HG03280 (cell line): ENCODE measurements at regions not wholly inside any gene's neighbourhood (a gene's known extent, or its start where the extent isn't known, plus 50 kb on each side); places are given as distances from the start of the nearest gene placed in this dataset.

Experiments
- ATAC-seq: cut with Tn5 transposase; IDR thresholded peaks from one replicate; pipeline ENCODE4 v1.9.1; 2021; ENCODE audit warnings: mild to moderate bottlenecking, moderate library complexity; ENCODE audit not compliant: unreplicated experiment

- ATAC-seq = no peak
Measured at GRCh38 chr10:105691811-105692210, 1050.7 kb downstream of the SORCS3 start.

DNA sequence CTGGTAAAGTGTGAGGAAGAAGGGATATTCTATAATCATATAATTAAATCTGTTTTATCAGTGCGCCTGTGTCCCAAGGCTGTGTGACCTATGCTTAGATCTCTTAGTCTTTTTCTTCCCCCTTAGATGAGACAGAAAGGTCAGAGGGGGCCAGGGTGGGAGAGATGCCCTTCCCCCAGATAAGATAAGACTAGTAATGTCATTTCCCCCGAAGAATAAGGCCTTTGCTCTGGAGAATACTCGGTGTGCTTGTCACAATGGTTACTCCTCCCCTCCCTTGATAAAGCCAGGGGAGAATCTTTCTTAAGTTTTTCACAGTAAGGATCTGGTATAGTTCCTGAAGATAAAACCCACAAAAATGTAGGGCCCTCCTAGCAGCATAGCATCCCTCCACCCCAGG, 1041.8 kb downstream of the SORCS3 start:
- no peak for ATAC-seq

DNA sequence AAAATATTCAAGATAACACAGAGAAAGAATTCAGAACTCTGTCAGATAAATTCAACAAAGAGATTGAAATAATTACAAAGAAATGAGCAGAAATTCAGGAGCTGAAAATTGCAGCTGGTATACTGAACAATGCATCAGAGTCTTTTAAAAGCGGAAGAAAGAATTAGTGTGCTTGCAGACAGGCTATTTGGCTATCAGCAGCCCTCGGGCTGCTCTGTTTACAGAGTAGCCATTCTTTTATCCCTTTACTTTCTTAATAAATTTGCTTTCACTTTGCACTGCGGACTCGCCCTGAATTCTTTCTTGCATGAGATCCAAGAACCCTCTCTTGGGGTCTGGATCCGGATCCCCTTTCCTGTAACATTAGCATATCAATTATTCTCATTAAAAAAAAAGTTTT, 1040.0 kb downstream of the SORCS3 start:
- ATAC-seq = no peak

DNA sequence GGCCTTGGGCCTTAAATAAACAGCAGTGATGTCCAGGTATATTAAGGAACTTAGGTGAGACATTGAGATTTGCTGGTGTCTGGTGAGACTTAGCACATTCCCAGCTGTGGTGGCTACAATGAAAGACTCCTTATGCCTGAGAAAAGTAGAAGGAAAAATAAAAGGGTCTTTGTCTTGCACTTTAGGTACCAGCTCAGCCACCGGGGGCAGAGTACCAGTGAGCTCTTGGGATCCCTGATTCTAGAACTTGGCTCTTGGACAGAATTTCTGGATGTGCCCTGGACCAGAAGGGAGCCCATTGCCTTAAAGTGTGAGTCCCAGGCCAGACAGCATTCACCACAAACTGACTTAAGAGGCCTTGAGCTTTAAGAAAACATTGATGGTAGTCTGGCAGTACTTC, 1038.7 kb downstream of the SORCS3 start:
- no peak for ATAC-seq

DNA sequence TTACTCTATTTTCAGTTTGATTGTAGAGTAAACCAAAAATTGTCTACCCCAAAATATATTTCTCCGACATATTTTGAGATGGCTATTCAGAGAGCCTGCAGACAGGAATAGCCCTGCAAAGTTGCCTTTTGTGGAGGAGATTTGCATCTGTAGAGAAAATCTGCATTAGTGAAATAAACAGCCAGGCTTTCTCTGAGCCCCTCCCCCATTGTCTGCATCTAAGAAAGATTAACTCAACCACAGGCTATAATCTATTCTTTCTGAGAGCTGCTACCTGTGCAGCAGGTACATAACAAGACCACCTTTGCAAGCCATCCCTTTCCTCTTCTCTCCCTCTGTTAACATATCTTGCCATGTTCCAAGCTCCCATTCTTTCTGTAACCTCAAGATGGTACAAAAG, 1034.2 kb downstream of the SORCS3 start:
- ATAC-seq = no peak

DNA sequence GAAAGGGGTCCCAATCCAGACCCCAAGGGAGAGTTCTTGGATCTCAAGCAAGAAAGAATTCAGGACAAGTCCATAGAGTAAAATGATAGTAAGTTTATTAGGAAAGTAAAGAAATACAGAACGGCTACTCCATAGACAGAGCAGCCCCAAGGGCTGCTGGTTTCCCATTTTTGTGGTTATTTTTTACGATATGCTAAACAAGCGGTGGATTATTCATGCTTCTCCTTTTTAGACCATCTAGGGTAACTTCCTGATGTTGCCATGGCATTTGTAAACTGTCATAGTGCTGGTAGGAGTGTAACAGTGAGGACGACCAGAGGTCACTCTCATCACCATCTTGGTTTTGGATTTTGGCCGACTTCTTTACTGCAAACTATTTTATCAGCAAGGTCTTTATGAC, 1033.4 kb downstream of the SORCS3 start:
- no peak for ATAC-seq

DNA sequence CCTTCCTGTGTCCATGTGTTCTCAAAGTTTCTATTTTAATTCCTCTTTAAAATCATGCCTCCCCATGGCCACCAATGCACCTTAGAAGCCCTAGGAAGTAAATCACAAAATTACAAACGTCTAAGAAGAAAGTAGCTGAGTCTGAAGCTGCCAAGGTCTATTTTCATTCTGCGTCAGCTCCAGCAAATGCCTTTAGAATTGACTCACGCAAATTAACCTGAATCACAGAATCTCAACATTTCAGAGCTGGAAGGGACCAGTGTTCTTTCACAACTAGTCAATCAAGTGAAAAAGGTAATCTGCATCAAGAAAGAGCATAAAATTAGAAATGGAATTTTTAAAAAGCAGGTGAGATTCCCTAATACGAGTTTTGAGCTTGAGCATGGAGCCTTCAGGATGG, 1017.6 kb downstream of the SORCS3 start:
- no peak for ATAC-seq

- ATAC-seq = no peak
Measured at GRCh38 chr10:105656856-105657255, 1015.8 kb downstream of the SORCS3 start.

GRCh38 chr10:105650306-105650705, 1009.2 kb downstream of the SORCS3 start:
- ATAC-seq = no peak

GRCh38 chr10:105647354-105647753, 1006.3 kb downstream of the SORCS3 start:
- ATAC-seq = no peak

DNA sequence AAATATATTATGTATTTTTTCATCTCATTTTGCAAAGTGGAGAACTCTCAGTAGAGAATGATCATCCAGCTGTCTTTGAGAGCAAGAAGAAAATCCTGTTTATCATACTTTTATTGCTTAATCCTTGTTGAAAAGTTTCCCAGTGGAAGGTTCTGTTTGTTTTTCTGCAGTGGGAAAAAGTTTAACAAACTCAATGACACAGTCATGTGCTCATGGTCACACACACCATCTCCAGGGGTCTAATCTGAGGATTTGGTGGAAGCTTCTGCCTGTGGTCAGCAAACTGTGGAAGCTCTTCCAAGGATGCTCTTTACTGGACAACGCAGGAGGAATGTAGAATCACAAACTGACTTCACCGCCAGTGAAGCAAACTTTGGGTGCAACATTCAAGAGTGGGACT, 1003.9 kb downstream of the SORCS3 start:
- ATAC-seq = no peak

DNA sequence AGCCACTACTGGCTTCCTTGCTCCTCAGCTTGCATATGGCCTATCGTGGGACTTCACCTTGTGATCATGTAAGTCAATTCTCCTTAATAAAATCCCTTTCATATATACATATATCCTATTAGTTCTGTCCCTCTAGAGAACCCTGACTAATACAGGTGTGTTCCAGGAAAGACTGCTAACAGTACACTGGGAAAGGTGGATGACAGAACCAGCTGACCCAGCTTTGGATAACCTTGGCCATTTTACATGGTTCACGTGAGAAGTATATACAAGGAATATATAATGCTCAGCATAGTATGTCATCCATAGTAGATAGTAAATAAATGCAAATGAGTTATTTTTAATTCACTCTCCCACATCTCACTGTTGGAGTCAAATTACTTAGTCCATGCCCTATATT, 1003.5 kb downstream of the SORCS3 start:
- no peak for ATAC-seq

DNA sequence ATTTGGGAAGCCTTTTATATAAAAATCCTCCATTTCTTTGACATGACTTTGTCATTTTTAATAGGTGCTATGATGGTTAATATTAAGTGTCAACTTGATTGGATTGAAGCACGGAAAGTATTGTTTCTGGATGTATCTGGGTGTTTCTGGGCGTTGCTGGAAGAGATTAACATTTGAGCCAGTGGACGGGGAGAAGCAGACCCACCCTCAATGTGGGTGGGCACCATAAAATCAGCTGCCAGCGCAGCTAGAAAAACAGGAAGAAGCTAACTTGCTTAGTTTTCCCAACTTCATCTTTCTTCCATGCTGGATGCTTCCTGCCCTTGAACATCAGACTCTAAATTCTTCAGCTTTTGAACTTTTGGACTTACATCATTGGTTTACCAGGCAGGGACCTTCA, 1003.0 kb downstream of the SORCS3 start:
- no peak for ATAC-seq

- no peak for ATAC-seq
Measured at GRCh38 chr10:105643660-105644059, 1002.6 kb downstream of the SORCS3 start.

DNA sequence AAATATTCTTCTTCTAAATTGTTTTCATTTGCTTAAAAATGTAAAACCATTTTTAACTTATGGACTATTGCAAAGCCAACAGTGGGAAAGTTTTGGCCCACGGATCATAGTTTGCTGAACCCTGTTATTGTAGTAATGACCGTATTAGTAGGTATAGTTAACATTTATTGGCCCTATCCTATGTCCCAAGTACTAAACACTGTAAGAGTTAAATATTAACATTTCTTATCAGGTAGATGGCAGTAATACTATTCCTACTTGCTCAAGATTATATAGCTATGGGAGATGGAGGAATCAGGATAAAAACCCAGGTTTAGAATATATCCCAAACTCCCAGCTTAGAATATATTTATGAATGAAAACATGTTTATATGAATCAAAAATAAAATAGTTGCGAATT, 993.2 kb downstream of the SORCS3 start:
- no peak for ATAC-seq

DNA sequence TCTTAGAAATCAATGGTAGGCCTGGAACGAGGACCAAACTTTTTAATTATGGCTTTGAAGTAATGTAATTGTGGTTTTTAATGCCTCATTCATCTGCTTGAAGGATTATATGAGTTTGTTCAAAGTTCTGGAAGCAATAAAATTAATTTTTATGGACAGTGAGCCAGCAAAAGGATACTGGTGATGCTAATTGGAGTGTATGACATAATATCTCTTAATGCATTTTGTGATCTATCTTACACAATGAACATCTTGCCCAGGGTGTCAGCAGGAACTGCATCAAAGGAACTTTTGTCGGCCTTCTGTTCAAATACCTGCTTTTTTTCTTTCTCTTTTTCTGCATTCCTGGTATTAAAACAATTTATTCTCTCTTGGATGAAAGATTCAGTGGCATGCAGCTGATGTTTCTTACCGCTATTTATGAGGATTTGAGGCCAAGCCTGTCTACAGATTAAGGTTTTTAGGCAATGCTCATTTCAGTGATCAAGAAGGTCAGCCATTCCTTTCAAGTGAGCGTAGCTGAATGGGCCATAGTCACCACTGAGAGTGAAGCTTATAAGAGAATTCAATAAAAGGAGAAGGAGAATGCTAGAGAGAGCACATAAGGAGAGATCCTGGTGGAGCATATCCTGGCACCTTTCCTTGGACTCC, 974.8 kb downstream of the SORCS3 start:
- ATAC-seq = no peak

DNA sequence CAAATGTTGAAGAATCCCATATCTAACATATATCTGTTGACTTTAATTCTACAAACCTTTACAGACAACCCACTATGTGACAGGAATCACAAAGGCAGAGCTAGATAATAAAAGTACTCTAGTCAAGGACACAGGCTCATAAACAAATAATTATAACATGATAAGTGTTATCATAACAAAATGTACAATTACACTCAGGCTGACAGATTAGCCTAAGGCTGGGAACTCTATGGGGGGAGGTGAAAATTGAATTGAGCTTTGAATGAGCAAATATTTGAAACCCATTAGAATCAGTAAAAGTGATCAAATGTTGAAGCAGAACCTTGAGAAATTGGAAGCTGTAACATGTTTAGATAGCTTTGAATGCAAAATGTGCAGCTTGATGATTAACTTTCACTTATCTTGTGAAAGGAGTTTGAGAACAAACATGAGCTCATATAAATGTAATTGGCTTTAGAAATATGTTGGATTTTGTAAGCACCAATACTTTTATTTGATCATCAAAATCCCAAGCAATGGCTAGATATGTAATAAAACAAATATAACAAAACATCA, 970.2 kb downstream of the SORCS3 start:
- no peak for ATAC-seq

- ATAC-seq = no peak
Measured at GRCh38 chr10:105609451-105609850, 968.4 kb downstream of the SORCS3 start.

GRCh38 chr10:105605918-105606317, 964.8 kb downstream of the SORCS3 start:
- no peak for ATAC-seq

DNA sequence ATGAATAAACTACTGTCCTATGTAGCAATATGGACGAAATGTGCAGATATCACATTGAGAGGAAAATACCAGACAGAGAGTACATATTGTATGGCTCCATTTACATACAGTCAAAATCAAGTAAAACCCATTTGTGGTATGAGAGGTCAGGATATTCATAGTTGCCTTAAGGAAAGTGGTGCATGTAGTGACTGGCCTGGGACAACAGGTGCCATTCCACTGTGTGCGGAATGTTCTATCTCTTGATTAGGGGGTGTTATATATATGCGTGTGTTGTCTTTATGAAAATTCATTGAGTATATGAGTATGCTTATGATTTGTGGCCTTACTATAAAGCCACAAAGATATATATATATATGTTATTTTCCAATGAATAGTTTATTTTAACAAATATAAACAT, 964.0 kb downstream of the SORCS3 start:
- ATAC-seq = no peak

GRCh38 chr10:105598207-105598606, 957.1 kb downstream of the SORCS3 start:
- ATAC-seq = no peak

- no peak for ATAC-seq
Measured at GRCh38 chr10:105597312-105597711, 956.2 kb downstream of the SORCS3 start.

DNA sequence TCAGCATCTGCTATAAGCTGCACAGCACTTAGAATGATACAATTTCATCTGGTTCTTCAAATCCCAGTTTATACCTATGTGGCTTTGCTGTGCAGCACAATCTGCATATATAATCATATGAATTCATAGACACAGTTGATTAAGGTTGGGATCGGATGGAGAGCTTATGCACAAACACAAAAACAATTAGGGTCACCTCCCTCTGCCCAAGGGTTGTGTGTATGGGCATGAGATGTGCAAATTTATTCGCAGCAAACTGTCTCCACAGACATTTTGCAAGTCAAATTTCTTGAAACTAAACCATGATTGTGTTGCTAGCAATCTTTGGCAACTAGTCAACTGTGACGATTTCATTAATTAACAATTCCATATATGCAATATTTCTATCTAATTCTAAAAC, 955.7 kb downstream of the SORCS3 start:
- no peak for ATAC-seq
